Suprapubic skin (tissue), 4 donors: ENCODE measurements at regions not wholly inside any gene's neighbourhood (a gene's known extent, or its start where the extent isn't known, plus 50 kb on each side); places are given as distances from the start of the nearest gene placed in this dataset.

Experiments used
- DNase-seq, 2 donors: peaks; one replicate each; pipeline ENCODE4 v3.0.0-alpha.2; 2019; ENCODE audit warnings: low spot score in 2 of 2
- H3K27ac ChIP-seq: fragments of 200-600 bp; sonication (generic); one replicate; pipeline ENCODE4 v1.5.1; 2019
- H3K27me3 ChIP-seq: fragments of 200-600 bp; sonication (generic); one replicate; pipeline ENCODE4 v1.5.1; 2019
- H3K36me3 ChIP-seq: fragments of 200-600 bp; sonication (generic); one replicate; pipeline ENCODE4 v1.5.1; 2019
- H3K4me1 ChIP-seq: fragments of 200-600 bp; sonication (generic); one replicate; pipeline ENCODE4 v1.5.1; 2019
- H3K4me3 ChIP-seq: fragments of 200-600 bp; sonication (generic); one replicate; pipeline ENCODE4 v1.5.1; 2019; ENCODE audit warnings: mild to moderate bottlenecking
- H3K9me3 ChIP-seq: fragments of 200-600 bp; sonication (generic); one replicate; pipeline ENCODE4 v1.5.1; 2019
- EP300 ChIP-seq: sonication (generic); formaldehyde crosslinking; IDR thresholded peaks from one replicate; pipeline ENCODE4 v1.6.1; 2017; ENCODE audit warnings: antibody characterized with exemption
- POLR2A ChIP-seq, 2 donors: fragments of 450-650 bp; IDR thresholded peaks; one replicate each; pipeline ENCODE4 v1.6.1; 2017; ENCODE audit warnings: antibody characterized with exemption in 2 of 2, mild to moderate bottlenecking in 2 of 2, moderate library complexity in 2 of 2
- POLR2AphosphoS5 ChIP-seq, 3 donors: sonication (generic); formaldehyde crosslinking; IDR thresholded peaks; one replicate each; pipeline ENCODE4 v1.6.1; 2017; ENCODE audit warnings: antibody characterized with exemption in 3 of 3
- WGBS: methylation state at CpG from one replicate; pipeline ENCODE4 v1.1.5; 2018; 5-methylcytosine and 5-hydroxymethylcytosine counted together
- TF ChIP-seq, protein P1 (sequence below), 2 donors: fragments of 200-600 bp in 1 of 2; fragments of 450-650 bp in 1 of 2; sonication (generic) in 1 of 2; IDR thresholded peaks; one replicate each; pipeline ENCODE4 v1.5.1; 2016 to 2019; ENCODE audit warnings: antibody characterized with exemption in 2 of 2, mild to moderate bottlenecking in 1 of 2, moderate library complexity in 1 of 2

DNA sequence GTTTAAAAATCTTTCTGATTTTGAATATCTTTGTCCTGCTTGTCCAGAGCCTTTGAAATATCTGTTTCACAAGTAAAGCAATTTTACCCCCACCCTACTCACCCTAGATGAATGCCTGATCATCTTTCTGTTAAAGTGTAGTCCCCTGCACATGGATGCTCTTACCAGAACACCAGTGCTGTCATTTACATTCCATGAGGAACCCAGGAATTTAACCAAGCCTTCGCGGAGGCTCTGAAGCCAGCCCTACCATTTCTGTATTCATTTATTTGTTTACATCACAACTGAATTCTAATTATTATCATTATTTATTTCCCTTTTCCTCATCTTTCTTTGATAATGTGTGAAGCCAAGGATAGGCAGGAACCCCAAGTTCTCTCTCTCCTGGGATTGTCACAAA lies 167.8 kb upstream of the MYO3A start:
- WGBS = 43% methylated on average over 2 of the region's 2 CpGs

DNA sequence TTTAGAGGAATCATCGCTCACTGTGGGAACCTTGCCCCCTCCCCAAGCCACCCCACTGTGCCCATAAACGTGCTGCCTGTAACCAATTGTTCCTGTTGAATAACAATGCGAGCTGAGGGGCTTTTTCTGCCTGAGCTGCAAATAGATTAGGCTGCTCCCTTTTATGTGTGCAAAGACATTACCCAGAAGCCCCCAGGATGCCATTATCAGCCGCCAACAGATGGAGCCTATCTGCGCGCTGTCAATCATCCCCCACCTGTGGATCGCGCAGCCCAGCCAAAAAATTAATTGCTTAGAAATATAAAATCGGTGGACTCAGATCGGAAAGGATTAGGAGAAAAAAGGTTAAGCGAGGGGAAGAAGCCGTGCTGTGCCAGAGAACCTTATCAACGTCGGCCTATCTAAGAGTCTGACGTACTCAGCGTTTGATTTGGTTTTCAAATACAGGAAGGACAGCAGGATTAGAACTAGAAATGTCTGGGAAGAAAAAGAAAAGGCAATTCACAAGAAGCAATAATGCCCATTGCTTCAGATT lies 167.3 kb upstream of the MYO3A start:
- Histone ChIP-seq H3K27ac (no peak overlapping the region), H3K4me1 (no peaks in the 10 kb centered on the region), H3K27me3 (peaks cover 4% of the 10 kb centered on the region), H3K9me3 (no peaks in the 10 kb centered on the region), H3K4me3 (no peak overlapping the region), H3K36me3 (no peaks in the 10 kb centered on the region)
- no peak for DNase-seq
- 11% methylated on average over 16 of the region's 16 CpGs for WGBS
- TF ChIP-seq, protein P1, sequence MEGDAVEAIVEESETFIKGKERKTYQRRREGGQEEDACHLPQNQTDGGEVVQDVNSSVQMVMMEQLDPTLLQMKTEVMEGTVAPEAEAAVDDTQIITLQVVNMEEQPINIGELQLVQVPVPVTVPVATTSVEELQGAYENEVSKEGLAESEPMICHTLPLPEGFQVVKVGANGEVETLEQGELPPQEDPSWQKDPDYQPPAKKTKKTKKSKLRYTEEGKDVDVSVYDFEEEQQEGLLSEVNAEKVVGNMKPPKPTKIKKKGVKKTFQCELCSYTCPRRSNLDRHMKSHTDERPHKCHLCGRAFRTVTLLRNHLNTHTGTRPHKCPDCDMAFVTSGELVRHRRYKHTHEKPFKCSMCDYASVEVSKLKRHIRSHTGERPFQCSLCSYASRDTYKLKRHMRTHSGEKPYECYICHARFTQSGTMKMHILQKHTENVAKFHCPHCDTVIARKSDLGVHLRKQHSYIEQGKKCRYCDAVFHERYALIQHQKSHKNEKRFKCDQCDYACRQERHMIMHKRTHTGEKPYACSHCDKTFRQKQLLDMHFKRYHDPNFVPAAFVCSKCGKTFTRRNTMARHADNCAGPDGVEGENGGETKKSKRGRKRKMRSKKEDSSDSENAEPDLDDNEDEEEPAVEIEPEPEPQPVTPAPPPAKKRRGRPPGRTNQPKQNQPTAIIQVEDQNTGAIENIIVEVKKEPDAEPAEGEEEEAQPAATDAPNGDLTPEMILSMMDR (IDR thresholded peaks at IDR 0.05) = no peak
- TF ChIP-seq EP300 = no peak
- TF ChIP-seq POLR2AphosphoS5 (IDR thresholded peaks at IDR 0.05) = no peak
- TF ChIP-seq POLR2A (IDR thresholded peaks at IDR 0.05) = no peak

More for the DNA sequence above, 167.8 kb upstream of the MYO3A start:
- Histone ChIP-seq H3K36me3 (no peaks in the 10 kb centered on the region), H3K27ac (no peak overlapping the region), H3K9me3 (no peaks in the 10 kb centered on the region), H3K4me3 (no peak overlapping the region), H3K27me3 (peaks cover 4% of the 10 kb centered on the region), H3K4me1 (no peaks in the 10 kb centered on the region)
- no peak for DNase-seq
- TF ChIP-seq POLR2AphosphoS5 (IDR thresholded peaks at IDR 0.05) (no peak), EP300 (no peak), POLR2A (IDR thresholded peaks at IDR 0.05) (no peak)
- TF ChIP-seq, protein P1 (IDR thresholded peaks at IDR 0.05) = no peak

DNA sequence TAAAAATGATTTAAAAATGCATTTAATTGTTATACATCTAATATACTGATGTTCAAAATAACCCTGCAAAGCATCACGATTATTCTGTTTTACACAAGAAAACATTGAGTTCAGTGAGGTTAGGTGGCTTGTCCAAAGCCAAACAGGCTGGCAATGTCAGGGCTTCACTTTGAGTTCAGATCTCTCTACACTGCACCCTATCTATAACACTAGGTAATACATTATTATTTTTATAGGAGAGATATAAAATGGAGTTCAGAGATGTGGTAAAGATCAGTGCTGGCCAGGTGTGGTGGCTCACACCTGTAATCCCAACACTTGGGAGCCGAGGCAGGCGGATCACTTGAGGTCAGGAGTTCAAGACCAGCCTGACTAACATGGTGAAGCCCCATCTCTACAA lies 165.9 kb upstream of the MYO3A start:
- peaks cover 4% of the 10 kb centered on the region for H3K27me3 ChIP-seq
- TF ChIP-seq POLR2AphosphoS5 (IDR thresholded peaks at IDR 0.05) = no peak
- TF ChIP-seq, protein P1 (IDR thresholded peaks at IDR 0.05) = no peak
- TF ChIP-seq EP300 = no peak
- no peak for TF ChIP-seq POLR2A (IDR thresholded peaks at IDR 0.05)
- DNase-seq = no peak
- no peaks in the 10 kb centered on the region for H3K36me3 ChIP-seq
- 82% methylated on average over 3 of the region's 3 CpGs for WGBS
- H3K4me3 ChIP-seq = no peak overlapping the region
- no peaks in the 10 kb centered on the region for H3K4me1 ChIP-seq
- H3K9me3 ChIP-seq = no peaks in the 10 kb centered on the region
- H3K27ac ChIP-seq = no peak overlapping the region

DNA sequence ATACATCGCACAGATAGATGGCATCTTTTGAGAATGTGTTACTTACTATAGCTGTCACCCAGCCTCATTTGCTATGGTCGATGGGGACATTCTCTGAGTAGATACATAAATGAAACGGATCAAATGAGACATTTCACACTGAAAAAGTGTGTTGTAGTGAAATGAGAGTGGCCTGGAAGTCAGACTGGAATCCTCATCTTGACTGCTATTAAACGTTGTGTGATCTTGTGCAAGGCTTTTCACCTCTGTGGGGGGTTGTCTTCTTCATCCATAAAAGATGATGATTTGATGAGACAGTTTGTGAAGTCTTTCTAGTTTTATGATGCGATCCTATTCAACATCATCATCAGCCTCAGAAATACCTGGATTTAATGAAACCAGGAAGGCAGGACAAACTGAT lies 155.4 kb upstream of the MYO3A start:
- H3K9me3 ChIP-seq = no peaks in the 10 kb centered on the region
- no peaks in the 10 kb centered on the region for H3K27me3 ChIP-seq
- H3K4me3 ChIP-seq = no peak overlapping the region
- WGBS = 83% methylated on average over 5 of the region's 5 CpGs
- H3K36me3 ChIP-seq = no peaks in the 10 kb centered on the region
- no peak for DNase-seq
- no peak for TF ChIP-seq POLR2AphosphoS5 (IDR thresholded peaks at IDR 0.05)
- TF ChIP-seq, protein P1 (IDR thresholded peaks at IDR 0.05) = no peak
- no peak for TF ChIP-seq POLR2A (IDR thresholded peaks at IDR 0.05)
- no peak for TF ChIP-seq EP300
- H3K4me1 ChIP-seq = no peaks in the 10 kb centered on the region
- H3K27ac ChIP-seq = no peak overlapping the region

DNA sequence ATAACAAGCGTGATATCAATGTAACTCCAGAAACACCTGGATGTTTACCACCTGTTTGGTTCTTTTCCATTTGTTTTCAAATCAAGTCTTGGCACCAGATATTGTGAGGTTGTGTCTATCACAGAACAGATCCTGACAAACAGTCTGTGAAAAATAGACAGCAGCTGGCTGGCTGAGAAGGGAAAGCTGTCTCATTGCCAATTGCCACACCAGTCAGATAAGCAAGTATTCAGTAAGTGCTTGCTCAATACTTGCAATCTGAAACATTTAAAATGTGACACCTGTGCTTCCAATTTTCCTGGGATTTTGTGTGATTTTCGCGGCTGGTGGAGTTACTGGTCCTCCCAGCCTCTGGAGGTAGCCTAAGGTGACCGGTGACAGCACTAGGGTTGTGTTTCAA lies 147.9 kb upstream of the MYO3A start:
- Histone ChIP-seq H3K4me3 (no peak overlapping the region), H3K27ac (no peak overlapping the region), H3K36me3 (no peaks in the 10 kb centered on the region), H3K9me3 (no peaks in the 10 kb centered on the region), H3K27me3 (no peaks in the 10 kb centered on the region), H3K4me1 (no peaks in the 10 kb centered on the region)
- TF ChIP-seq EP300 (no peak), POLR2A (IDR thresholded peaks at IDR 0.05) (no peak), POLR2AphosphoS5 (IDR thresholded peaks at IDR 0.05) (no peak)
- TF ChIP-seq, protein P1 (IDR thresholded peaks at IDR 0.05) = no peak
- DNase-seq = no peak
- 52% methylated on average over 4 of the region's 4 CpGs for WGBS
